ENCODE measurements at regions not wholly inside any gene's neighbourhood (a gene's known extent, or its start where the extent isn't known, plus 50 kb on each side); places are given as distances from the start of the nearest gene placed in this dataset.
A peak's percentile ranks its signal among the peaks of the same experiment; 100 is the strongest.

- peaks cover 0 to 5% (median 0%) of the 10 kb centered on the region in 7 donors for H3K27me3 ChIP-seq
- TF ChIP-seq CTCF (IDR thresholded peaks at IDR 0.05) = no peak
- peaks cover 0 to 52% (median 27%) of the 10 kb centered on the region in 11 donors for H3K9me3 ChIP-seq
- H3K4me1 ChIP-seq = no peaks in the 10 kb centered on the region
- H3K4me3 ChIP-seq = no peak overlapping the region
- no peak for DNase-seq
- H3K36me3 ChIP-seq = no peaks in the 10 kb centered on the region
- no peak for ATAC-seq
- no peak overlapping the region for H3K27ac ChIP-seq
- intact Hi-C loops (cut with DNase I) = no loop called here
- 77% methylated on average over 1 of the region's 1 CpG for WGBS, 2 donors
Measured at GRCh38 chr1:208724079-208724478, 479.9 kb upstream of the PLXNA2 start.

GRCh38 chr1:208728815-208729214, 484.6 kb upstream of the PLXNA2 start:
- Histone ChIP-seq H3K27me3 (peaks cover 0 to 5% (median 0%) of the 10 kb centered on the region in 7 donors), H3K9me3 (peaks cover 0 to 16% (median 2%) of the 10 kb centered on the region in 11 donors), H3K36me3 (no peaks in the 10 kb centered on the region), H3K27ac (no peak overlapping the region), H3K4me1 (peaks cover 0 to 3% (median 0%) of the 10 kb centered on the region in 9 donors), H3K4me3 (no peak overlapping the region)
- ATAC-seq (no peak), DNase-seq (no peak)
- no peak for TF ChIP-seq CTCF (IDR thresholded peaks at IDR 0.05)
- intact Hi-C loops (cut with DNase I) = no loop called here
- WGBS, 2 donors = 93 to 100% methylated on average over 1 of the region's 1 CpG

GRCh38 chr1:208731981-208732821, 488.0 kb upstream of the PLXNA2 start:
- H3K27me3 ChIP-seq = peaks cover 0 to 5% (median 0%) of the 10 kb centered on the region in 7 donors
- peaks cover 0 to 3% (median 0%) of the 10 kb centered on the region in 9 donors for H3K4me1 ChIP-seq
- DNase-seq = no peak
- ATAC-seq = no peak
- H3K9me3 ChIP-seq = peaks cover 0 to 2% (median 0%) of the 10 kb centered on the region in 11 donors
- H3K27ac ChIP-seq = peak overlapping the region in 1 of 10 donors; percentile 19
- 38 to 47% methylated on average over 4 of the region's 4 CpGs for WGBS, 2 donors
- no peaks in the 10 kb centered on the region for H3K36me3 ChIP-seq
- peak overlapping the region in 6 of 10 donors; percentile 1 to 37 (median 16) for H3K4me3 ChIP-seq
- intact Hi-C loops (cut with DNase I) = no loop called here
- no peak for TF ChIP-seq CTCF (IDR thresholded peaks at IDR 0.05)

DNA sequence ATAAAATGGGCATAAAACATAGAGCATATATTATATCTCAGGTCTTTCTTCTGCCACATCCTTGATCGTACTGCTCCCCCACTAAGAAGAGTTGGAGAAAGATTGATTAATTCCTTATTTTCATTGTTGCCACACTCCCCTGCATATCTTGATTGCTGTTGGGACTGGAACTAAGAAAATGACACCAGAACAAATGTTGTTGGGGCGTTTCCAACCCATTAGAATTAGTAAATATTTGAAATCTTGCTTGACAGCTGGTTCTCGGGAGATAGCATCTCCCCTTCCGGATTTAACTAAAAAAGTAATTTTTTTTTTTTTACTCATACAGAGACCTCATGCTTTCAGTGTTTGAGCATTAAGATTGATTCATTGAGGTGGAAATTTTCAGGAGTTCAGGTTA, 493.0 kb upstream of the PLXNA2 start:
- Histone ChIP-seq H3K27ac (no peak overlapping the region), H3K4me1 (peaks cover 0 to 3% (median 0%) of the 10 kb centered on the region in 9 donors), H3K36me3 (no peaks in the 10 kb centered on the region), H3K27me3 (no peaks in the 10 kb centered on the region), H3K9me3 (peaks cover 0 to 14% (median 0%) of the 10 kb centered on the region in 11 donors), H3K4me3 (no peak overlapping the region)
- DNase-seq (no peak), ATAC-seq (no peak)
- intact Hi-C loops (cut with DNase I) = no loop called here
- 67 to 82% methylated on average over 4 of the region's 4 CpGs for WGBS, 2 donors
- TF ChIP-seq CTCF (IDR thresholded peaks at IDR 0.05) = no peak

All from heart right ventricle (tissue), 16 donors.